Kidney epithelial cell (primary cell): ENCODE measurements at regions not wholly inside any gene's neighbourhood (a gene's known extent, or its start where the extent isn't known, plus 50 kb on each side); places are given as distances from the start of the nearest gene placed in this dataset.

Experiments used
- DNase-seq: peaks from one replicate; pipeline ENCODE4 v3.0.0-alpha.2; 2010; ENCODE audit warnings: low read depth
- H3K27me3 ChIP-seq: 2 replicates; pipeline ENCODE4 v1.6.0; 2011; ENCODE audit warnings: low read length; ENCODE audit not compliant: control insufficient read depth, insufficient read depth
- H3K36me3 ChIP-seq: 2 replicates; pipeline ENCODE4 v1.5.1; 2011; ENCODE audit warnings: low read length; ENCODE audit not compliant: control insufficient read depth, insufficient read depth
- H3K4me3 ChIP-seq: 2 replicates; pipeline ENCODE4 v1.5.1; 2011; ENCODE audit warnings: low read depth, mild to moderate bottlenecking, control low read depth, low read length
- TF ChIP-seq, protein P1 (sequence below): IDR thresholded peaks from 2 replicates; pipeline ENCODE4 v1.5.1; 2011; ENCODE audit warnings: mild to moderate bottlenecking, moderate library complexity, low read length, control low read depth, inconsistent platforms; ENCODE audit not compliant: insufficient read depth, poor library complexity, severe bottlenecking

- Histone ChIP-seq H3K27me3 (no peaks in the 10 kb centered on the region), H3K4me3 (no peak overlapping the region), H3K36me3 (no peaks in the 10 kb centered on the region)
- no peak for DNase-seq
- TF ChIP-seq, protein P1, sequence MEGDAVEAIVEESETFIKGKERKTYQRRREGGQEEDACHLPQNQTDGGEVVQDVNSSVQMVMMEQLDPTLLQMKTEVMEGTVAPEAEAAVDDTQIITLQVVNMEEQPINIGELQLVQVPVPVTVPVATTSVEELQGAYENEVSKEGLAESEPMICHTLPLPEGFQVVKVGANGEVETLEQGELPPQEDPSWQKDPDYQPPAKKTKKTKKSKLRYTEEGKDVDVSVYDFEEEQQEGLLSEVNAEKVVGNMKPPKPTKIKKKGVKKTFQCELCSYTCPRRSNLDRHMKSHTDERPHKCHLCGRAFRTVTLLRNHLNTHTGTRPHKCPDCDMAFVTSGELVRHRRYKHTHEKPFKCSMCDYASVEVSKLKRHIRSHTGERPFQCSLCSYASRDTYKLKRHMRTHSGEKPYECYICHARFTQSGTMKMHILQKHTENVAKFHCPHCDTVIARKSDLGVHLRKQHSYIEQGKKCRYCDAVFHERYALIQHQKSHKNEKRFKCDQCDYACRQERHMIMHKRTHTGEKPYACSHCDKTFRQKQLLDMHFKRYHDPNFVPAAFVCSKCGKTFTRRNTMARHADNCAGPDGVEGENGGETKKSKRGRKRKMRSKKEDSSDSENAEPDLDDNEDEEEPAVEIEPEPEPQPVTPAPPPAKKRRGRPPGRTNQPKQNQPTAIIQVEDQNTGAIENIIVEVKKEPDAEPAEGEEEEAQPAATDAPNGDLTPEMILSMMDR, result no peak
Observed at GRCh38 chr2:20551945-20552328, 99.0 kb downstream of the HS1BP3 start.

DNA sequence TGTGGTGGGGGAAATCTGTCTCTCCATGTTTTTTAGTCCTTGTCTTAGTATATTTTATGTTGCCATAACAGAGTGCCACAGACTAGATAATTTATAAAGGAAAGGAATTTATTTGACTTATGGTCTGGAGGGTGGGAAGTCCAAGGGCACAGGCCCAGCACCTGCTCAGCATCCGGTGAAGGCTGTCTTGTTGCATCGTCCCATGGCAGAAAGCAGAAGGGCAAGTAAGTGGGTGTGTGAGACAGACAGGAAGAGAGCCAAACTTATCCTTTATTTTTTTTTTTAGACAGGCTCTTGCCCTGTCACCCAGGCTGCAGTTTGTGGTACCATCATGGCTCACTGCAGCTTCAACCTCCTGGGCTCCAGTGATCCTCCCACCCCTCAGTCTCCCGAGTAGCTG is 98.1 kb downstream of the HS1BP3 start:
- TF ChIP-seq, protein P1, result no peak
- Histone ChIP-seq H3K36me3 (no peaks in the 10 kb centered on the region), H3K4me3 (no peak overlapping the region), H3K27me3 (no peaks in the 10 kb centered on the region)
- DNase-seq, result no peak

GRCh38 chr2:20553580-20553979 is 97.3 kb downstream of the HS1BP3 start:
- TF ChIP-seq, protein P1, result no peak
- no peak for DNase-seq
- no peak overlapping the region for H3K4me3 ChIP-seq
- no peaks in the 10 kb centered on the region for H3K36me3 ChIP-seq
- H3K27me3 ChIP-seq, result no peaks in the 10 kb centered on the region

DNA sequence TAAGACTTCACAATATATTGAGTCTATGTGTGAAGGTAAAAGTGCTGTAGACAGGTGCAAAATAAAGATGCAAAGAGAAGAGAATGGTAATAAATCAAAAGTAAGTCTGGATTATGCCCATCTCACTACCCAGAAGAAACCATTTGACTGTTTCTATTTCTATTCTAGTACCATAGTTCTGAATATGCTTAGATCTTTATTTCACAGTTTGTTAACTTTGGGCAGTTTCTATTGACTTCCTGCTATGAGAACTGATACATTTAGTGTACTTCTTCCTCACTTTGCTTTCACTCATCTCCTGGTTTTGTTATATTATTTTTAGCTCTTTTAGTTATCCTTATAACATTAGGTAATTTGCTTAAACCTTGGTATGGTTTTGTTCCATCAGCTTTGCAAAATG is 94.9 kb downstream of the HS1BP3 start:
- Histone ChIP-seq H3K36me3 (no peaks in the 10 kb centered on the region), H3K4me3 (no peak overlapping the region), H3K27me3 (no peaks in the 10 kb centered on the region)
- no peak for DNase-seq
- TF ChIP-seq, protein P1, result no peak

GRCh38 chr2:20556756-20557155 is 94.1 kb downstream of the HS1BP3 start:
- Histone ChIP-seq H3K36me3 (no peaks in the 10 kb centered on the region), H3K27me3 (no peaks in the 10 kb centered on the region), H3K4me3 (no peak overlapping the region)
- no peak for DNase-seq
- TF ChIP-seq, protein P1, result no peak

DNA sequence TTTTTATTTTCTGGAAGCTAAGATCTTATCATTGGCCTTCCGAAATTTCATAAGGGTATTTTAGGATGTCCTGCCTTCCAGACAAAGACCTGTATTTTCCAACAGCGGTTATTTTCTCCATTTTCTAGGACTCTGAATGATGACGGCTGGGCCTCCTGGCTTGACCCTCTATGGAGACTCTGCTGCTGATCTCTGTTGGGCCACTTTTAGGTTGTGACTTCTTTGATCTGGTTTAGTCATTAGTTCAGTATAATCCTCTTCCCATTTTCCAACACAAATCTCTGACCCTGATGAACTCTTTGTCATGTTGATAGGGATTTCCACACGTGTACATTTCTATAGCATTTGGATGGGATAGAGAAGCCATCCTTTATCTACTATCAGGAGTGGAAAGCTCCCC is 93.7 kb downstream of the HS1BP3 start:
- TF ChIP-seq, protein P1, result no peak
- DNase-seq, result no peak
- H3K27me3 ChIP-seq, result no peaks in the 10 kb centered on the region
- no peak overlapping the region for H3K4me3 ChIP-seq
- H3K36me3 ChIP-seq, result no peaks in the 10 kb centered on the region
